ENCODE measurements at regions not wholly inside any gene's neighbourhood (a gene's known extent, or its start where the extent isn't known, plus 50 kb on each side); places are given as distances from the start of the nearest gene placed in this dataset.

DNA sequence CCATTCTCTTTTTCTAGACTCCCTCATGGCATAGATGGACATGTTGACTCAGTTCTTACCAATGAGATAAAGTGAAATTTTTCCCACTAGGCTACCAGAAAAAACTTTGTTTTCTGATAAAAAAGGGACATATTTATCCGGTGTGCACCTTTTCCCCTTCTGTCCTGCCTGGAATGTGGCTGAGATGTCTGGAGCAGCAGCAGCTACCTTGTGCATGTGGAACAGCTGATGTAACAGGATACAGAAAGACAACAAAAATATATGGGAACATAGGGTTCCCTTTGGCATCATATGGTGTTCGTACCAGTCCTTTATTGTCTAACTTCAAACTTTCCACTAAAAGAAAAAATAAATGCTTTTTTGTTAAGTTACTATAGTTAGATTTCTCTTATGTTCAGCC is 460.2 kb upstream of the HS6ST1 start:
- no peak overlapping the region for H3K27ac Mint-ChIP-seq (ENCODE audit: unreplicated experiment)
- no peaks in the 10 kb centered on the region for H3K4me1 Mint-ChIP-seq (ENCODE audit: low read depth, unreplicated experiment)
- DNase-seq, result no peak
- no peak overlapping the region for H3K4me3 Mint-ChIP-seq (ENCODE audit: unreplicated experiment)
- no peaks in the 10 kb centered on the region for H3K9me3 Mint-ChIP-seq (ENCODE audit: unreplicated experiment)
- no TSS peak for BruUV-seq (replicated peaks)
- H3K9me3 ChIP-seq, result no peaks in the 10 kb centered on the region
- intact Hi-C loops (cut with micrococcal nuclease; ENCODE audit: unreplicated experiment), result no loop called here
- no peaks in the 10 kb centered on the region; the same call in 1 of the 2 replicates for H3K4me1 ChIP-seq
- peaks cover 6% of the 10 kb centered on the region for H3K27me3 Mint-ChIP-seq (ENCODE audit: insufficient read depth, unreplicated experiment)
- no peaks in the 10 kb centered on the region; the same call in 1 of the 2 replicates for H3K36me3 ChIP-seq (ENCODE audit: control insufficient read depth, insufficient read depth, low read length)
- H3K36me3 Mint-ChIP-seq (ENCODE audit: insufficient read depth, unreplicated experiment), result no peaks in the 10 kb centered on the region
- H3K4me3 ChIP-seq (ENCODE audit: low read depth, low read length), result no peak overlapping the region
- H3K27me3 ChIP-seq (replicated peaks; ENCODE audit: control insufficient read depth, insufficient read depth, low read length), result no peaks in the 10 kb centered on the region; the same call in 1 of the 2 replicates
- POLR2A ChIA-PET, result no interaction called here
- CTCF ChIA-PET, result no interaction called here
- TF ChIP-seq, protein P1, sequence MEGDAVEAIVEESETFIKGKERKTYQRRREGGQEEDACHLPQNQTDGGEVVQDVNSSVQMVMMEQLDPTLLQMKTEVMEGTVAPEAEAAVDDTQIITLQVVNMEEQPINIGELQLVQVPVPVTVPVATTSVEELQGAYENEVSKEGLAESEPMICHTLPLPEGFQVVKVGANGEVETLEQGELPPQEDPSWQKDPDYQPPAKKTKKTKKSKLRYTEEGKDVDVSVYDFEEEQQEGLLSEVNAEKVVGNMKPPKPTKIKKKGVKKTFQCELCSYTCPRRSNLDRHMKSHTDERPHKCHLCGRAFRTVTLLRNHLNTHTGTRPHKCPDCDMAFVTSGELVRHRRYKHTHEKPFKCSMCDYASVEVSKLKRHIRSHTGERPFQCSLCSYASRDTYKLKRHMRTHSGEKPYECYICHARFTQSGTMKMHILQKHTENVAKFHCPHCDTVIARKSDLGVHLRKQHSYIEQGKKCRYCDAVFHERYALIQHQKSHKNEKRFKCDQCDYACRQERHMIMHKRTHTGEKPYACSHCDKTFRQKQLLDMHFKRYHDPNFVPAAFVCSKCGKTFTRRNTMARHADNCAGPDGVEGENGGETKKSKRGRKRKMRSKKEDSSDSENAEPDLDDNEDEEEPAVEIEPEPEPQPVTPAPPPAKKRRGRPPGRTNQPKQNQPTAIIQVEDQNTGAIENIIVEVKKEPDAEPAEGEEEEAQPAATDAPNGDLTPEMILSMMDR (IDR thresholded peaks at IDR 0.05; ENCODE audit: insufficient read depth in 1 of 2, low read depth in 1 of 2, low read length in 1 of 2, severe bottlenecking in 1 of 2, unreplicated experiment in 1 of 2), result no peak

DNA sequence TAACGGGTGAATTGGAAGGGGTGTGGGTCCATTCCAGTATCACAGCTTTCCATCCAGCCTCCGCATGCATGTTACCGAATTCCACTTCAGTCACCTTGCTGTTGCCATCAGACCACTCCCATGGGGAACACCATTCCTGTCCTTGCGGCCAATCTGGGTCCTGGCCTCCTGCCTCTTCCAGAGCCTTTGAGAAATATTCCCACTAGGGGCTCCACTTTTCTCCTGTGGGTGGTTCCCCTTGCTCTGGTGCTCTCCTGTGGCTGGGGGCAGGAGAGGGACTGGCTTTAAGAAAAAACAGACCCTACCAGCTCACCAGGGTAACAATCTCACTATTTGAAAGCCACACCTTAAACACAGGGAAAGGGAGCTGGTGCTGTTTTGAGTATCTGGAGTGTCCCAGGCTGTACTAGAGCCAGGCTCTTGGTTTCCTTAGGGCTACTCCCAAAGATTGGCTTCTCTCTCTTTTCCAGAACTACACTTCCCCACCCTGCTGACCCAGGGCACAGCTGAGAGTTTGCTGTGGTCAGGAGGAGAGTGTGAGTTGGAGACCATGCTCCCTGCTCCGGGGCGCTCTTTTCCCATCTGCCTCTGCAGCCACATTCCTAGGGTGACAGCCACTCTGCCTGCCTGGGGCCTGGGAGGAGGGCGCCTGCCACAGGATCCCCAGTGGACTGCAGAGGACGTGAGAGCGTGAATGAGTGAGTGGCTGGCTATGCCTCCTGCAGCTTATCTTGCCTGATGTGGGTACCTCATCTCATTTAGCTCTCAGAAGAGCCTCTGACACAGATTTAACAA is 460.8 kb upstream of the HS6ST1 start:
- Mint-ChIP-seq H3K4me1 (ENCODE audit: low read depth, unreplicated experiment) (no peaks in the 10 kb centered on the region), H3K36me3 (ENCODE audit: insufficient read depth, unreplicated experiment) (no peaks in the 10 kb centered on the region), H3K27me3 (ENCODE audit: insufficient read depth, unreplicated experiment) (peaks cover 5% of the 10 kb centered on the region), H3K27ac (ENCODE audit: unreplicated experiment) (no peak overlapping the region), H3K4me3 (ENCODE audit: unreplicated experiment) (no peak overlapping the region), H3K9me3 (ENCODE audit: unreplicated experiment) (no peaks in the 10 kb centered on the region)
- no peaks in the 10 kb centered on the region; the same call in 1 of the 2 replicates for H3K36me3 ChIP-seq (ENCODE audit: control insufficient read depth, insufficient read depth, low read length)
- POLR2A ChIA-PET, result no interaction called here
- TF ChIP-seq, protein P1 (IDR thresholded peaks at IDR 0.05; ENCODE audit: insufficient read depth in 1 of 2, low read depth in 1 of 2, low read length in 1 of 2, severe bottlenecking in 1 of 2, unreplicated experiment in 1 of 2), result no peak
- H3K9me3 ChIP-seq, result no peaks in the 10 kb centered on the region
- BruUV-seq (replicated peaks), result no TSS peak
- CTCF ChIA-PET, result no interaction called here
- no peak overlapping the region for H3K4me3 ChIP-seq (ENCODE audit: low read depth, low read length)
- intact Hi-C loops (cut with micrococcal nuclease; ENCODE audit: unreplicated experiment), result no loop called here
- H3K27me3 ChIP-seq (replicated peaks; ENCODE audit: control insufficient read depth, insufficient read depth, low read length), result no peaks in the 10 kb centered on the region; the same call in 1 of the 2 replicates
- DNase-seq, result no peak
- no peaks in the 10 kb centered on the region; the same call in 1 of the 2 replicates for H3K4me1 ChIP-seq

DNA sequence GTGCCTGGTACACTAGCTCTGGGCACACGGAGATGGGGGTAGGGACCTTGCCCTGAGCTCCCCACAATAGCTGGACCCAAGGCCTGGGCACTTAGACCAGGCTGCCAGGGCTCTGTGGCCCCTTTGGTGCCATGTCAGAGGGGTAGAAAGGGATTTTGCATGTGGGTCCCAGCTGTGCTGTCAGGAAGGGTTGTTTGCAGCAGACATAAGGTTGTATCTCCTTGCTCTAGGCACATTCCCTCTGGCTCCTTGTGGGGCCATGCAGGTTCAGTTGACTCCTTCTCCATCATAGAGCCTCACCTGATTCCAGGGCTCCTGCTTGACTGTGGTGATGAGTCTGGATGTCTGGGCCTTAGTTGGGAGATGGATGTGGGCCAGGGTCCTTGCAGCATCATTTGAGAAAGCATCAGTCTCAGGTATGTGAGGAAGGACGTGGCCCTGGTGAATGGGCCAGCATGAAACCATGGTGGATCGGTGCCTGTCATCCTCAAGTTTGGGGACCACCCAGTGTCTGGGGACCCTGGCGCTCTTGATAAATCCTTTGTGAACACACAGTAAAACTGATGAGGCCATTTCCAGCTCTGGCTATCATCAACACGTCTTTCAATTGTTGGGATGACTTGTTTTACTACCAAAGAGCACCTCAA is 461.9 kb upstream of the HS6ST1 start:
- H3K27me3 ChIP-seq (replicated peaks; ENCODE audit: control insufficient read depth, insufficient read depth, low read length), result no peaks in the 10 kb centered on the region; the same call in 1 of the 2 replicates
- no peak overlapping the region for H3K27ac Mint-ChIP-seq (ENCODE audit: unreplicated experiment)
- H3K9me3 ChIP-seq, result no peaks in the 10 kb centered on the region
- H3K4me3 Mint-ChIP-seq (ENCODE audit: unreplicated experiment), result no peak overlapping the region
- no peaks in the 10 kb centered on the region for H3K36me3 Mint-ChIP-seq (ENCODE audit: insufficient read depth, unreplicated experiment)
- CTCF ChIA-PET, result no interaction called here
- no peak for DNase-seq
- H3K4me3 ChIP-seq (ENCODE audit: low read depth, low read length), result no peak overlapping the region
- intact Hi-C loops (cut with micrococcal nuclease; ENCODE audit: unreplicated experiment), result no loop called here
- TF ChIP-seq, protein P1 (IDR thresholded peaks at IDR 0.05; ENCODE audit: insufficient read depth in 1 of 2, low read depth in 1 of 2, low read length in 1 of 2, severe bottlenecking in 1 of 2, unreplicated experiment in 1 of 2), result no peak
- H3K4me1 ChIP-seq, result no peaks in the 10 kb centered on the region; the same call in 1 of the 2 replicates
- H3K27me3 Mint-ChIP-seq (ENCODE audit: insufficient read depth, unreplicated experiment), result peaks cover 9% of the 10 kb centered on the region
- BruUV-seq (replicated peaks), result no TSS peak
- POLR2A ChIA-PET, result no interaction called here
- H3K4me1 Mint-ChIP-seq (ENCODE audit: low read depth, unreplicated experiment), result no peaks in the 10 kb centered on the region
- no peaks in the 10 kb centered on the region; the same call in 1 of the 2 replicates for H3K36me3 ChIP-seq (ENCODE audit: control insufficient read depth, insufficient read depth, low read length)
- H3K9me3 Mint-ChIP-seq (ENCODE audit: unreplicated experiment), result no peaks in the 10 kb centered on the region

Measured in Caco-2 (cell line).